Caco-2 (cell line): ENCODE measurements at regions not wholly inside any gene's neighbourhood (a gene's known extent, or its start where the extent isn't known, plus 50 kb on each side); places are given as distances from the start of the nearest gene placed in this dataset.

Source experiments
- BruUV-seq: library from RNA; stranded (reverse); fragments of 400-500 nt; replicated peaks from 2 replicates; lab custom pipeline; 2021; lab: Mats Ljungman, UMichigan
- CTCF ChIA-PET: fragments of 300-600 bp; sonication (Branson Sonifier 250); formaldehyde crosslinking; loops from one replicate; lab custom pipeline; 2022; ENCODE audit warnings: antibody characterized with exemption; lab: Charles Lee
- POLR2A ChIA-PET: fragments of 300-600 bp; sonication (Branson Sonifier 250); formaldehyde crosslinking; loops from one replicate; lab custom pipeline; 2022; ENCODE audit warnings: antibody characterized with exemption; lab: Charles Lee
- DNase-seq, 2 experiments: peaks; one replicate each; pipeline versions ENCODE4 v3.0.0 to v3.0.0-alpha.2; 2020 to 2022
- H3K27me3 ChIP-seq: replicated peaks from 2 replicates; pipeline ENCODE4 v1.6.0; 2011; ENCODE audit warnings: low read length; ENCODE audit not compliant: control insufficient read depth, insufficient read depth
- H3K36me3 ChIP-seq: 2 replicates; pipeline ENCODE4 v1.5.1; 2011; ENCODE audit warnings: low read length; ENCODE audit not compliant: control insufficient read depth, insufficient read depth
- H3K4me1 ChIP-seq: fragments of 250-450 bp; sonication (Bioruptor Pico); 2 replicates; pipeline ENCODE4 v1.5.1; 2020; ENCODE audit warnings: mild to moderate bottlenecking
- H3K4me3 ChIP-seq: 2 replicates; pipeline ENCODE4 v1.5.1; 2011; ENCODE audit warnings: low read depth, mild to moderate bottlenecking, control low read depth, low read length
- H3K9me3 ChIP-seq: fragments of 250-450 bp; sonication (Bioruptor Pico); 2 replicates; pipeline ENCODE4 v1.5.1; 2020; ENCODE audit warnings: mild to moderate bottlenecking, moderate library complexity
- H3K27ac Mint-ChIP-seq: one replicate; pipeline ENCODE4 v1.8.0; 2022; ENCODE audit warnings: mixed read lengths; ENCODE audit not compliant: unreplicated experiment
- H3K27me3 Mint-ChIP-seq: one replicate; pipeline ENCODE4 v1.8.0; 2022; ENCODE audit warnings: mixed read lengths; ENCODE audit not compliant: insufficient read depth, unreplicated experiment
- H3K36me3 Mint-ChIP-seq: one replicate; pipeline ENCODE4 v1.8.0; 2022; ENCODE audit warnings: mild to moderate bottlenecking, mixed read lengths; ENCODE audit not compliant: insufficient read depth, unreplicated experiment
- H3K4me1 Mint-ChIP-seq: one replicate; pipeline ENCODE4 v1.8.0; 2022; ENCODE audit warnings: low read depth, mixed read lengths; ENCODE audit not compliant: unreplicated experiment
- H3K4me3 Mint-ChIP-seq: one replicate; pipeline ENCODE4 v1.8.0; 2022; ENCODE audit warnings: mild to moderate bottlenecking, moderate library complexity, mixed read lengths; ENCODE audit not compliant: unreplicated experiment
- H3K9me3 Mint-ChIP-seq: one replicate; pipeline ENCODE4 v1.8.0; 2022; ENCODE audit warnings: mixed read lengths; ENCODE audit not compliant: unreplicated experiment
- CTCF ChIP-seq, 2 experiments: fragments of 200-600 bp in 1 of 2; IDR thresholded peaks; 1 replicate in 1 of 2; 2 replicates in 1 of 2; pipeline versions ENCODE4 v1.5.1 to v1.8.0; 2011 to 2022; ENCODE audit warnings: antibody characterized with exemption in 1 of 2, control low read depth in 1 of 2, inconsistent platforms in 1 of 2, low read depth in 1 of 2, low read length in 1 of 2, mild to moderate bottlenecking in 1 of 2, moderate library complexity in 1 of 2; ENCODE audit not compliant: insufficient read depth in 1 of 2, severe bottlenecking in 1 of 2, unreplicated experiment in 1 of 2
- intact Hi-C: fragments of 100-400 bp; cut with micrococcal nuclease; formaldehyde crosslinking; loops from one replicate; pipeline ENCODE4 v1.10.0; 2022; ENCODE audit not compliant: unreplicated experiment

GRCh38 chr12:24551163-24551786 lies 397.6 kb downstream of the BCAT1 start:
- Mint-ChIP-seq H3K9me3 (peaks cover 7% of the 10 kb centered on the region), H3K27me3 (no peaks in the 10 kb centered on the region), H3K4me1 (peaks cover 7% of the 10 kb centered on the region), H3K27ac (no peak overlapping the region), H3K36me3 (no peaks in the 10 kb centered on the region), H3K4me3 (no peak overlapping the region)
- Histone ChIP-seq H3K4me3 (no peak overlapping the region), H3K4me1 (no peaks in the 10 kb centered on the region), H3K9me3 (no peaks in the 10 kb centered on the region), H3K27me3 (no peaks in the 10 kb centered on the region), H3K36me3 (no peaks in the 10 kb centered on the region)
- intact Hi-C loops, result no loop called here
- DNase-seq, result no peak
- BruUV-seq, result no TSS peak
- ChIA-PET POLR2A (no interaction called here), CTCF (no interaction called here)
- TF ChIP-seq CTCF (IDR thresholded peaks at IDR 0.05; ENCODE audit: insufficient read depth in 1 of 2, low read depth in 1 of 2, low read length in 1 of 2, severe bottlenecking in 1 of 2, unreplicated experiment in 1 of 2), result no peak

- no peaks in the 10 kb centered on the region for H3K4me1 ChIP-seq
- no peaks in the 10 kb centered on the region for H3K36me3 ChIP-seq
- H3K36me3 Mint-ChIP-seq, result no peaks in the 10 kb centered on the region
- H3K4me3 Mint-ChIP-seq, result no peak overlapping the region
- no peaks in the 10 kb centered on the region for H3K27me3 Mint-ChIP-seq
- no TSS peak for BruUV-seq
- no peak overlapping the region for H3K27ac Mint-ChIP-seq
- peaks cover 10% of the 10 kb centered on the region for H3K9me3 Mint-ChIP-seq
- POLR2A ChIA-PET, result no interaction called here
- no peak overlapping the region for H3K4me3 ChIP-seq
- H3K9me3 ChIP-seq, result no peaks in the 10 kb centered on the region
- DNase-seq, result no peak
- no peaks in the 10 kb centered on the region for H3K27me3 ChIP-seq
- peaks cover 7% of the 10 kb centered on the region for H3K4me1 Mint-ChIP-seq
- TF ChIP-seq CTCF (IDR thresholded peaks at IDR 0.05; ENCODE audit: insufficient read depth in 1 of 2, low read depth in 1 of 2, low read length in 1 of 2, severe bottlenecking in 1 of 2, unreplicated experiment in 1 of 2), result no peak
- CTCF ChIA-PET, result no interaction called here
- intact Hi-C loops, result no loop called here
These were observed 398.3 kb downstream of the BCAT1 start for GRCh38 chr12:24550609-24551008.

GRCh38 chr12:24546661-24547060 lies 402.2 kb downstream of the BCAT1 start:
- peaks cover 3% of the 10 kb centered on the region for H3K4me1 Mint-ChIP-seq
- CTCF ChIA-PET, result no interaction called here
- intact Hi-C loops, result no loop called here
- no peaks in the 10 kb centered on the region for H3K27me3 Mint-ChIP-seq
- TF ChIP-seq CTCF (IDR thresholded peaks at IDR 0.05; ENCODE audit: insufficient read depth in 1 of 2, low read depth in 1 of 2, low read length in 1 of 2, severe bottlenecking in 1 of 2, unreplicated experiment in 1 of 2), result no peak
- no peak for DNase-seq
- H3K9me3 Mint-ChIP-seq, result peaks cover 10% of the 10 kb centered on the region
- Histone ChIP-seq H3K4me3 (no peak overlapping the region), H3K36me3 (no peaks in the 10 kb centered on the region), H3K27me3 (no peaks in the 10 kb centered on the region), H3K4me1 (no peaks in the 10 kb centered on the region), H3K9me3 (no peaks in the 10 kb centered on the region)
- BruUV-seq, result no TSS peak
- no peaks in the 10 kb centered on the region for H3K36me3 Mint-ChIP-seq
- no peak overlapping the region for H3K27ac Mint-ChIP-seq
- POLR2A ChIA-PET, result no interaction called here
- no peak overlapping the region for H3K4me3 Mint-ChIP-seq
